ENCODE measurements at regions not wholly inside any gene's neighbourhood (a gene's known extent, or its start where the extent isn't known, plus 50 kb on each side); places are given as distances from the start of the nearest gene placed in this dataset.

DNA sequence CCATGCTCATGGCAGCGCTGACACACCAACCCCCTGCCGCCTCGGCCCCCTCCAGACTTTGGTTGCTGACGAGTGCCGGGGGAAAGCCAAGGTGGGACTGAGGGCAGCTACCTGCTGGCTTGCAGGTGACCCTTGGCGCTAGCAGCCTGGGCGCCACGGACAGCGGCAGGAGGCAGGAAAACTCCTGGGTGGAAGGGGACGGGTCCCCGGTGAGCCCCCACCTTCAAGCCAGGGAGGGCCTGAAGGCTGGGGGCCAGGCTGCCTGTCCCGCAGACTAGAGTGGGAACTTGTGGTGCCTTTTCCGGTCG lies 226.7 kb downstream of the OTOR start:
- BruUV-seq (replicated peaks) = no TSS peak
- dilution Hi-C loops (cut with MboI; ENCODE audit: extremely low pct_ligation_motif_present, low sequenced_read_pairs) = no loop called here

DNA sequence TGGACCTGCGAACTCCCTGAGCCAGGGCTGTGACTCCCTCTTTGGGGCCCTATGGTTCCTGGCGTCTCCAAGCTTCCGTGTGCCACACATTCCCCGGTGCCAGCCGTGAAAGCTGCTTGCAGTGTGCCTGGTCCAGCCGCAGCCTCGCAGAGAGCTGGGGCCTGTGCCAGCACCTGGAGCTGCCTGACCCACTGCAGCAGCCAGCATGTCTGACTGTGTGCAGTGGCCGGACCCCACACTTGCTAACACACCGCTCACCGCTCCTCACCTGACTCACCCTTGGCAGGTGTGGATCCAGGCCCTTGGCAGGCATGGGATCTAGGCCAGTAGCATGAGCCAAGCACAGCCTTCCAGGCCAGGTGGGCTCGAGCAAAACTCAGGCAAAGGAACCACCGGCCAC lies 227.5 kb downstream of the OTOR start:
- BruUV-seq (replicated peaks) = no TSS peak
- Histone ChIP-seq H3K36me3 (ENCODE audit: control insufficient read depth in 2 of 2, extremely low read depth in 1 of 2, insufficient read depth in 2 of 2, low read length in 2 of 2) (no peaks in the 10 kb centered on the region), H3K9me1 (replicated peaks; ENCODE audit: control insufficient read depth, extremely low read depth, insufficient read depth, low read length) (no peaks in the 10 kb centered on the region), H3K4me2 (ENCODE audit: insufficient read depth, low read length) (no peak overlapping the region), H4K20me1 (replicated peaks; ENCODE audit: control insufficient read depth, extremely low read depth, insufficient read depth, low read length) (no peaks in the 10 kb centered on the region), H2AFZ (ENCODE audit: low read depth, low read length) (no peak overlapping the region), H3K4me3 (replicated peaks in 1 of 3; ENCODE audit: insufficient read depth in 1 of 3, low read depth in 1 of 3, low read length in 3 of 3) (no peak overlapping the region), H3K27me3 (ENCODE audit: control insufficient read depth in 2 of 2, insufficient read depth in 2 of 2, low read length in 2 of 2) (no peaks in the 10 kb centered on the region), H3K4me1 (ENCODE audit: control insufficient read depth, extremely low read depth, insufficient read depth, low read length) (no peaks in the 10 kb centered on the region), H3K9me3 (replicated peaks; ENCODE audit: control insufficient read depth, insufficient read depth, low read length) (no peaks in the 10 kb centered on the region), H3K79me2 (ENCODE audit: control insufficient read depth, insufficient read depth, low read length) (no peaks in the 10 kb centered on the region), H3K9ac (replicated peaks; ENCODE audit: extremely low read depth, insufficient read depth, low read length) (no peak overlapping the region), H3K27ac (ENCODE audit: insufficient read depth, low read depth, low read length) (no peak overlapping the region)
- TF ChIP-seq, protein P1, sequence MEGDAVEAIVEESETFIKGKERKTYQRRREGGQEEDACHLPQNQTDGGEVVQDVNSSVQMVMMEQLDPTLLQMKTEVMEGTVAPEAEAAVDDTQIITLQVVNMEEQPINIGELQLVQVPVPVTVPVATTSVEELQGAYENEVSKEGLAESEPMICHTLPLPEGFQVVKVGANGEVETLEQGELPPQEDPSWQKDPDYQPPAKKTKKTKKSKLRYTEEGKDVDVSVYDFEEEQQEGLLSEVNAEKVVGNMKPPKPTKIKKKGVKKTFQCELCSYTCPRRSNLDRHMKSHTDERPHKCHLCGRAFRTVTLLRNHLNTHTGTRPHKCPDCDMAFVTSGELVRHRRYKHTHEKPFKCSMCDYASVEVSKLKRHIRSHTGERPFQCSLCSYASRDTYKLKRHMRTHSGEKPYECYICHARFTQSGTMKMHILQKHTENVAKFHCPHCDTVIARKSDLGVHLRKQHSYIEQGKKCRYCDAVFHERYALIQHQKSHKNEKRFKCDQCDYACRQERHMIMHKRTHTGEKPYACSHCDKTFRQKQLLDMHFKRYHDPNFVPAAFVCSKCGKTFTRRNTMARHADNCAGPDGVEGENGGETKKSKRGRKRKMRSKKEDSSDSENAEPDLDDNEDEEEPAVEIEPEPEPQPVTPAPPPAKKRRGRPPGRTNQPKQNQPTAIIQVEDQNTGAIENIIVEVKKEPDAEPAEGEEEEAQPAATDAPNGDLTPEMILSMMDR (IDR thresholded peaks at IDR 0.05; ENCODE audit: extremely low read depth in 1 of 2, insufficient read depth in 1 of 2, low read depth in 1 of 2, low read length in 2 of 2) = no peak
- TF ChIP-seq JUN (IDR thresholded peaks at IDR 0.05; ENCODE audit: borderline replicate concordance, insufficient read depth, insufficient read length, low read depth) (no peak), POLR2AphosphoS5 (IDR thresholded peaks at IDR 0.05; ENCODE audit: insufficient read depth, low read depth, low read length) (no peak), GATA2 (IDR thresholded peaks at IDR 0.05; ENCODE audit: insufficient read depth, insufficient read length, low read depth, low read length) (no peak), MYC (IDR thresholded peaks at IDR 0.05; ENCODE audit: low read depth, low read length) (no peak), POLR2A (IDR thresholded peaks at IDR 0.05; ENCODE audit: low read depth, low read length) (no peak), FOS (IDR thresholded peaks at IDR 0.05; ENCODE audit: borderline replicate concordance, insufficient read depth, low read length) (no peak), EZH2 (IDR thresholded peaks at IDR 0.05; ENCODE audit: borderline replicate concordance, low read depth, low read length, severe bottlenecking) (no peak)
- TF ChIP-seq, protein P2, sequence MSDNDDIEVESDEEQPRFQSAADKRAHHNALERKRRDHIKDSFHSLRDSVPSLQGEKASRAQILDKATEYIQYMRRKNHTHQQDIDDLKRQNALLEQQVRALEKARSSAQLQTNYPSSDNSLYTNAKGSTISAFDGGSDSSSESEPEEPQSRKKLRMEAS (IDR thresholded peaks at IDR 0.05; ENCODE audit: insufficient read depth, insufficient read length) = no peak
- POLR2A ChIA-PET = no interaction called here
- dilution Hi-C loops (cut with MboI; ENCODE audit: extremely low pct_ligation_motif_present, low sequenced_read_pairs) (no loop called here), intact Hi-C loops (cut with micrococcal nuclease) (no loop called here)
- CTCF ChIA-PET = no interaction called here
- FAIRE-seq (no peak), DNase-seq (ENCODE audit: low read depth, low spot score) (no peak)

More for the DNA sequence above, 226.7 kb downstream of the OTOR start:
- Histone ChIP-seq H4K20me1 (replicated peaks; ENCODE audit: control insufficient read depth, extremely low read depth, insufficient read depth, low read length) (no peaks in the 10 kb centered on the region), H3K9me3 (replicated peaks; ENCODE audit: control insufficient read depth, insufficient read depth, low read length) (no peaks in the 10 kb centered on the region), H3K27ac (ENCODE audit: insufficient read depth, low read depth, low read length) (no peak overlapping the region), H3K27me3 (ENCODE audit: control insufficient read depth in 2 of 2, insufficient read depth in 2 of 2, low read length in 2 of 2) (no peaks in the 10 kb centered on the region), H3K4me1 (ENCODE audit: control insufficient read depth, extremely low read depth, insufficient read depth, low read length) (no peaks in the 10 kb centered on the region), H2AFZ (ENCODE audit: low read depth, low read length) (no peak overlapping the region), H3K9ac (replicated peaks; ENCODE audit: extremely low read depth, insufficient read depth, low read length) (no peak overlapping the region), H3K9me1 (replicated peaks; ENCODE audit: control insufficient read depth, extremely low read depth, insufficient read depth, low read length) (no peaks in the 10 kb centered on the region), H3K4me3 (replicated peaks in 1 of 3; ENCODE audit: insufficient read depth in 1 of 3, low read depth in 1 of 3, low read length in 3 of 3) (no peak overlapping the region), H3K36me3 (ENCODE audit: control insufficient read depth in 2 of 2, extremely low read depth in 1 of 2, insufficient read depth in 2 of 2, low read length in 2 of 2) (no peaks in the 10 kb centered on the region), H3K4me2 (ENCODE audit: insufficient read depth, low read length) (no peak overlapping the region), H3K79me2 (ENCODE audit: control insufficient read depth, insufficient read depth, low read length) (no peaks in the 10 kb centered on the region)
- ChIA-PET CTCF (no interaction called here), POLR2A (no interaction called here)
- intact Hi-C loops (cut with micrococcal nuclease) = no loop called here
- FAIRE-seq (no peak), DNase-seq (ENCODE audit: low read depth, low spot score) (no peak)
- TF ChIP-seq, protein P2 (IDR thresholded peaks at IDR 0.05; ENCODE audit: insufficient read depth, insufficient read length) = no peak
- TF ChIP-seq FOS (IDR thresholded peaks at IDR 0.05; ENCODE audit: borderline replicate concordance, insufficient read depth, low read length) (no peak), MYC (IDR thresholded peaks at IDR 0.05; ENCODE audit: low read depth, low read length) (no peak), POLR2AphosphoS5 (IDR thresholded peaks at IDR 0.05; ENCODE audit: insufficient read depth, low read depth, low read length) (no peak), POLR2A (IDR thresholded peaks at IDR 0.05; ENCODE audit: low read depth, low read length) (no peak), JUN (IDR thresholded peaks at IDR 0.05; ENCODE audit: borderline replicate concordance, insufficient read depth, insufficient read length, low read depth) (no peak), GATA2 (IDR thresholded peaks at IDR 0.05; ENCODE audit: insufficient read depth, insufficient read length, low read depth, low read length) (no peak), EZH2 (IDR thresholded peaks at IDR 0.05; ENCODE audit: borderline replicate concordance, low read depth, low read length, severe bottlenecking) (no peak)
- TF ChIP-seq, protein P1 (IDR thresholded peaks at IDR 0.05; ENCODE audit: extremely low read depth in 1 of 2, insufficient read depth in 1 of 2, low read depth in 1 of 2, low read length in 2 of 2) = no peak
